Activated CD8-positive, alpha-beta memory T cell treated with anti-CD3 and anti-CD28 coated beads, Interleukin-2, amount 50 U/mL, for 24 hours (primary cell): ENCODE measurements at regions not wholly inside any gene's neighbourhood (a gene's known extent, or its start where the extent isn't known, plus 50 kb on each side); places are given as distances from the start of the nearest gene placed in this dataset.
"Not testable (repeated sequence)": the region's sequence is repeated elsewhere in the genome, so short reads cannot be mapped to it uniquely, and the experiment has no call there.

Experiments used
- DNase-seq: peaks from one replicate; pipeline ENCODE4 v3.0.0-alpha.2; 2020; ENCODE audit errors: extremely low read depth

- no peak for DNase-seq
Measured at GRCh38 chr3:70737666-70738290, 425.3 kb upstream of the MDFIC2 start.

- DNase-seq: no peak
Measured at GRCh38 chr3:70736009-70736408, 423.6 kb upstream of the MDFIC2 start.

- DNase-seq: no peak
Measured at GRCh38 chr3:70734756-70735155, 422.3 kb upstream of the MDFIC2 start.

GRCh38 chr3:70731046-70731445, 418.6 kb upstream of the MDFIC2 start:
- DNase-seq: no peak

GRCh38 chr3:70729845-70730244, 417.4 kb upstream of the MDFIC2 start:
- DNase-seq: no peak

- DNase-seq: no peak
Measured at GRCh38 chr3:70728311-70728710, 415.9 kb upstream of the MDFIC2 start.

GRCh38 chr3:70726961-70727360, 414.5 kb upstream of the MDFIC2 start:
- DNase-seq: no peak

GRCh38 chr3:70726096-70726938, 413.9 kb upstream of the MDFIC2 start:
- no peak for DNase-seq

GRCh38 chr3:70722018-70722417, 409.6 kb upstream of the MDFIC2 start:
- no peak for DNase-seq

- no peak for DNase-seq
Measured at GRCh38 chr3:70716832-70717231, 404.4 kb upstream of the MDFIC2 start.

- no peak for DNase-seq
Measured at GRCh38 chr3:70712449-70713082, 400.1 kb upstream of the MDFIC2 start.

GRCh38 chr3:70703305-70704102, 391.1 kb upstream of the MDFIC2 start:
- DNase-seq: no peak

GRCh38 chr3:70702132-70702531, 389.7 kb upstream of the MDFIC2 start:
- no peak for DNase-seq

- DNase-seq: no peak
Measured at GRCh38 chr3:70684701-70685100, 372.3 kb upstream of the MDFIC2 start.

GRCh38 chr3:70675810-70676209, 363.4 kb upstream of the MDFIC2 start:
- DNase-seq: not testable (repeated sequence)

- no peak for DNase-seq
Measured at GRCh38 chr3:70658513-70659310, 346.3 kb upstream of the MDFIC2 start.

- no peak for DNase-seq
Measured at GRCh38 chr3:70657454-70657853, 345.0 kb upstream of the MDFIC2 start.

- DNase-seq: no peak
Measured at GRCh38 chr3:70647823-70648222, 335.4 kb upstream of the MDFIC2 start.

GRCh38 chr3:70647094-70647493, 334.7 kb upstream of the MDFIC2 start:
- DNase-seq: no peak

GRCh38 chr3:70646635-70647034, 334.2 kb upstream of the MDFIC2 start:
- no peak for DNase-seq

GRCh38 chr3:70640481-70640880, 328.0 kb upstream of the MDFIC2 start:
- no peak for DNase-seq
